Fibroblast of mammary gland (primary cell): ENCODE measurements at regions not wholly inside any gene's neighbourhood (a gene's known extent, or its start where the extent isn't known, plus 50 kb on each side); places are given as distances from the start of the nearest gene placed in this dataset.

Experiments used
- DNase-seq: peaks from one replicate; pipeline ENCODE4 v3.0.0-alpha.2; 2010; ENCODE audit warnings: low read depth
- H3K4me3 ChIP-seq: 2 replicates; pipeline ENCODE4 v1.5.1; 2011; ENCODE audit warnings: low read depth, mild to moderate bottlenecking, low read length, moderate library complexity; ENCODE audit not compliant: control insufficient read depth
- TF ChIP-seq, protein P1 (sequence below): conservative IDR thresholded peaks from 2 replicates; pipeline ENCODE4 v1.5.1; 2011; ENCODE audit warnings: low read depth, low read length, inconsistent platforms; ENCODE audit not compliant: control insufficient read depth, insufficient read depth

DNA sequence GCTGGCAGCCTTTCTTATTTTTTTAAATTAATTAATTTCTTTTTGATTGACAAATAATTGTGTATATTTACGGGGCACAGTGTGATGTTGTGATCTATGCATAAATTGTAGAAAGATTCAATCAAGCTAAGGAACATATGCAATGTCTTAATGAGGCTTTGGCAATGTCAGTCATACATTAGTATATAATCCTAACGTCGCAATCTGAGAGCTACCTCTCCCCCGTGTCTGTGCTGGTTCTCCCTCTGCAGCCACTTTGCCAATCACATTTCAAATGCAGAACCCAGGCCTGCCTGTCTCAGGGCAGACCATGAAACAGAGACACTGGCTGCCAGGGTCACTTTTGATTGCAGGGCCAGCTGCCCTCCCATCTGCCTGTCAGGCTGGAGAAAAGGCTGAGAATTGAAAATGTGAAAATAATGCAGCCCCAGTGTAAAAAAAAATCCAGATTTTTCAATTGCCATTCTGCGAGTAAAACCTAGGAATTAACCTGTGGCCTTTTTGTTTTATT is 56.3 kb downstream of the SLC24A2 start:
- TF ChIP-seq, protein P1, sequence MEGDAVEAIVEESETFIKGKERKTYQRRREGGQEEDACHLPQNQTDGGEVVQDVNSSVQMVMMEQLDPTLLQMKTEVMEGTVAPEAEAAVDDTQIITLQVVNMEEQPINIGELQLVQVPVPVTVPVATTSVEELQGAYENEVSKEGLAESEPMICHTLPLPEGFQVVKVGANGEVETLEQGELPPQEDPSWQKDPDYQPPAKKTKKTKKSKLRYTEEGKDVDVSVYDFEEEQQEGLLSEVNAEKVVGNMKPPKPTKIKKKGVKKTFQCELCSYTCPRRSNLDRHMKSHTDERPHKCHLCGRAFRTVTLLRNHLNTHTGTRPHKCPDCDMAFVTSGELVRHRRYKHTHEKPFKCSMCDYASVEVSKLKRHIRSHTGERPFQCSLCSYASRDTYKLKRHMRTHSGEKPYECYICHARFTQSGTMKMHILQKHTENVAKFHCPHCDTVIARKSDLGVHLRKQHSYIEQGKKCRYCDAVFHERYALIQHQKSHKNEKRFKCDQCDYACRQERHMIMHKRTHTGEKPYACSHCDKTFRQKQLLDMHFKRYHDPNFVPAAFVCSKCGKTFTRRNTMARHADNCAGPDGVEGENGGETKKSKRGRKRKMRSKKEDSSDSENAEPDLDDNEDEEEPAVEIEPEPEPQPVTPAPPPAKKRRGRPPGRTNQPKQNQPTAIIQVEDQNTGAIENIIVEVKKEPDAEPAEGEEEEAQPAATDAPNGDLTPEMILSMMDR: no peak
- no peak overlapping the region for H3K4me3 ChIP-seq
- DNase-seq: no peak

DNA sequence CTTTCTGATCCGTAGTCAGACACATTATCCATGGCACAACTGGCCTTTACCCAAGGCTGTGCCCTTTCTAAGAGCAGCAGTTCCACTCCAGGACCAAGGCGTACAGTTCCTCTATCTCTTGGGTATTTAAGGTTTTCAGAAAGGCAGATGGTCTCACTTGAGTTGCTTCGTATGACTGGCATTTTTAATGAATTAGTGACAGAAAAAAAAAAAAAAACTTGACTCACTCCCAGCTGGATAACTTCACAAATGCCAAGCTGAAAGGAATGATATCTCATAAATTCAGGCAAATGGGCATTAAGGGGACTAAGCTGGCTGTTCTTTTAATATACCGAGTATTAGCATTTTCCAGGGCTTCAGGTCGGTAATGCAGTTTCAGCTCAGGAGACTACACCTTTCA is 60.7 kb downstream of the SLC24A2 start:
- H3K4me3 ChIP-seq: no peak overlapping the region
- TF ChIP-seq, protein P1: no peak
- no peak for DNase-seq

DNA sequence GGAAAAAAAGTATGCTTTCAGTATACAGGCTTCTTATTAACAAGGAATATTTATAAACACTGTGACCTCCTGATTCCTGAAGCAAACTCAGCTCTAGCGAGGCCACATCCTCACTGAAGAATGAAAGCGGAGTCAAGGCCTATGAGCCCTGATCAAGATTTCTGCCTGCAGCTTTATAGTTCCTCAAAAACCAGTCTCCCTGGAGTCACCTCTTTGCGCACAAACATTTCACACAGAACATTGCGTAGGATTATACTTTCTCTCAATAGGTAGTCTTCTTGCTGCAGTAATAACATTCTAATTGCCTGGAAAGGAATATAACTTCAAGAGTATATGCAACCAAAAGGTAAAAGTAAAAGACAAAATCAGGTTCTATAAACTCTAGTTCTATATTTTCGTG is 62.9 kb downstream of the SLC24A2 start:
- TF ChIP-seq, protein P1: no peak
- H3K4me3 ChIP-seq: no peak overlapping the region
- no peak for DNase-seq

DNA sequence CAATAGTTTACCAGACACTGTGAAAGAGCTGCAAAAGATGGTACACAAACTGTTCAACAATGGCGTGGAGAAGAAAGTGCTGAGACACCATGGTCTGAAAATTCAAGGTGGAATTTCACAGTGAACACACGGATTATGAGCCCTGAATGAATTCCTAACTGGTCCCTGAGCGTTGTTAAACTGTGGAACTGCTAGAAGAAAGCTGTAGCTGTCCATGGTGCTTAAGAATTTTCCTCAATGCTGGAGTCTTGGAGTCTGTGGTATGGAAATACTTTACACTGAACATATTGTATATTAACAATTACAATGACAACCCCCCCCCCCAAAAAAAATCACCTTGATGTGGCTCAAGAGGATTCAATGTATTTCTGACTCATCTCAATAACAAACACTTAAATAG is 68.5 kb downstream of the SLC24A2 start:
- TF ChIP-seq, protein P1: no peak
- H3K4me3 ChIP-seq: no peak overlapping the region
- peak; percentile 41 for DNase-seq

DNA sequence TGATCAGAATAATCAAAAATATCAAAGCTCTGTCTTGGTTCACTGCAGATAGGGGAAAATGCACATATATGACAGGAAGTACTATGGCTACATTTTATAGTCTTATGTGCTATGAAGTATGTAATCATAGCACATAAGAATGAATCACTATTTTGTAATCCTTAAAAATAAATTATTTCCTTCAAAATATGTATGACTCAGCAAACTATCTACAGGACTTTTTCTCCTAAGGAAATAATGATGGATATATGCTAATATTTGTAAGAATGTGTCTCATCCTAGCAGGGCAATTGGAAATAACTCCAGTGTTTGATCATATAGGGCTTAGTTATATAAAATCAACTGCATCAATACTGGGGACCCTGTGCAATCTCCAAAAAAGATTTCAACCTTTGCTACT is 85.1 kb downstream of the SLC24A2 start:
- TF ChIP-seq, protein P1: no peak
- H3K4me3 ChIP-seq: no peak overlapping the region
- no peak for DNase-seq

DNA sequence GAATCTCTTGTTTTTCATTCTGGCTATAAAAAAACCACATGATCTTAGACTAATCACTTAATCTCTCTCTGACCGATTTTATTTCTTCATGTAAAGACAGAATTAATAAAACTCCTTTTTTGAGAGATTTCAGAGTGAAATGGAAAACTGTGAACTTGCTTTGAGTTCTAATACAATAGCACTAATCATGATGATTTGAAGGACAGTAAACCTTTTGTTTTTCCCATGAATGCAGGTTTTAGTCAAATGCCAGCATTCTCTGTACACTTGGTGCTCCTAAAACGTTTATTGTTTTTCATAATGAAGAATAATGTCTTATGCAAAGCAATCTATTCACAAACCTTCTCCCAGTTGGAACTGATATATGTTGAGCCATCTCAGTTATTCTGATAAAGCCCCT is 86.8 kb downstream of the SLC24A2 start:
- TF ChIP-seq, protein P1: no peak
- no peak for DNase-seq
- no peak overlapping the region for H3K4me3 ChIP-seq

DNA sequence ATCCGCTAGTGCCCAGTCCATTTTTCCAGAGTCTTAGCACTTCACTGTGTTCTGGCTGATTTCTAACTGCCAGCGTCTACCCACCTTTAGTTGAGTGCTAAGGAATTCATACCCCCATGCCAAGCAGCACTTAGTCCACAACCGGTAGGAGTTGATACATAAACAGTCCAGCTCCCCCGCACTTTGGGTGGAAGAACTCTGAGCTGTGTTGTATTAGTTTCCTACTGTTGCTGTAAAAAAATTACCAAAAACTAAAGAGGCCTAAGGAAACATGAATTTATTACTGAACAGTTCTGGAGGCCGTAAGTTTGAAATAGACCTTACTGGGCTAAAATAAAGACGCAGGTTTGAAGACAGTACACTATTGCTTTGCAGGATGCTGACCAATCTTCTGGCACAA is 87.6 kb downstream of the SLC24A2 start:
- DNase-seq: no peak
- TF ChIP-seq, protein P1: no peak
- H3K4me3 ChIP-seq: no peak overlapping the region
